Kidney epithelial cell (primary cell): ENCODE measurements at regions not wholly inside any gene's neighbourhood (a gene's known extent, or its start where the extent isn't known, plus 50 kb on each side); places are given as distances from the start of the nearest gene placed in this dataset.

Experiments used
- DNase-seq: peaks from one replicate; pipeline ENCODE4 v3.0.0-alpha.2; 2010; ENCODE audit warnings: low read depth
- H3K27me3 ChIP-seq: 2 replicates; pipeline ENCODE4 v1.6.0; 2011; ENCODE audit warnings: low read length; ENCODE audit not compliant: control insufficient read depth, insufficient read depth
- H3K36me3 ChIP-seq: 2 replicates; pipeline ENCODE4 v1.5.1; 2011; ENCODE audit warnings: low read length; ENCODE audit not compliant: control insufficient read depth, insufficient read depth
- H3K4me3 ChIP-seq: 2 replicates; pipeline ENCODE4 v1.5.1; 2011; ENCODE audit warnings: low read depth, mild to moderate bottlenecking, control low read depth, low read length
- CTCF ChIP-seq: IDR thresholded peaks from 2 replicates; pipeline ENCODE4 v1.5.1; 2011; ENCODE audit warnings: mild to moderate bottlenecking, moderate library complexity, low read length, control low read depth, inconsistent platforms; ENCODE audit not compliant: insufficient read depth, poor library complexity, severe bottlenecking

GRCh38 chr7:153934629-153935028, 117.6 kb upstream of the DPP6 start:
- H3K36me3 ChIP-seq, result no peaks in the 10 kb centered on the region
- no peak for DNase-seq
- TF ChIP-seq CTCF, result no peak
- H3K27me3 ChIP-seq, result no peaks in the 10 kb centered on the region
- no peak overlapping the region for H3K4me3 ChIP-seq

GRCh38 chr7:153935095-153935494, 117.1 kb upstream of the DPP6 start:
- no peak for DNase-seq
- Histone ChIP-seq H3K4me3 (no peak overlapping the region), H3K36me3 (no peaks in the 10 kb centered on the region), H3K27me3 (no peaks in the 10 kb centered on the region)
- no peak for TF ChIP-seq CTCF

GRCh38 chr7:153938451-153938850, 113.7 kb upstream of the DPP6 start:
- Histone ChIP-seq H3K27me3 (no peaks in the 10 kb centered on the region), H3K36me3 (no peaks in the 10 kb centered on the region), H3K4me3 (no peak overlapping the region)
- no peak for TF ChIP-seq CTCF
- DNase-seq, result no peak

GRCh38 chr7:153939177-153939576, 113.0 kb upstream of the DPP6 start:
- Histone ChIP-seq H3K27me3 (no peaks in the 10 kb centered on the region), H3K4me3 (no peak overlapping the region), H3K36me3 (no peaks in the 10 kb centered on the region)
- DNase-seq, result no peak
- TF ChIP-seq CTCF, result no peak

GRCh38 chr7:153939654-153940053, 112.5 kb upstream of the DPP6 start:
- no peaks in the 10 kb centered on the region for H3K36me3 ChIP-seq
- no peak for TF ChIP-seq CTCF
- H3K4me3 ChIP-seq, result no peak overlapping the region
- no peak for DNase-seq
- H3K27me3 ChIP-seq, result no peaks in the 10 kb centered on the region

- Histone ChIP-seq H3K36me3 (no peaks in the 10 kb centered on the region), H3K27me3 (no peaks in the 10 kb centered on the region), H3K4me3 (no peak overlapping the region)
- no peak for TF ChIP-seq CTCF
- no peak for DNase-seq
Measured at GRCh38 chr7:153941061-153941460, 111.1 kb upstream of the DPP6 start.
